ENCODE measurements at regions not wholly inside any gene's neighbourhood (a gene's known extent, or its start where the extent isn't known, plus 50 kb on each side); places are given as distances from the start of the nearest gene placed in this dataset.

DNA sequence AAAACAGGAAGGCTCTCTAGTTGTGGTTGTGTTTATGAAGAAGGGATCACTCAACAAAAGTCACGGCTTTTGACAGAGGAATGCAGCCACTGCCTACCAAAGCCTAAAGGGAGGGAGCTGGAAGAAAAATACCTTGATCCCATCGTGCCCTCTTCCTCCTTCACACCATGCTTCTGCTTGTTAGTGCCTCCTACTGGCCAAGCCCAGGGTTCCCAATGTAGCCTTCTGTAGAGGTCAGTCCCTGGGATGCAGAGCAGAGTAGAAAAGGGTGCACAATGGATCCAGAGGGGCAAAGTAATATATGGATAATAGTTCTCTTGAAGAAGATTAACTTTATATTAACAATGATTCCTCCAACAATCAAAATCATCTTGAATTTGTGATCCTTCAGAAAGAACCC is 293.5 kb upstream of the FERMT1 start:
- H3K9ac ChIP-seq (replicated peaks in 1 of 4; ENCODE audit: extremely low read depth in 1 of 4, low read depth in 3 of 4, low read length in 3 of 4): no peak overlapping the region
- ChIA-PET POLR2A (ENCODE audit: partially characterized antibody) (no interaction called here), CTCF (ENCODE audit: partially characterized antibody) (interaction anchor here (0.6 to 2.0 kb wide), 6 partner anchors 17 to 942 kb away, joined by 3 to 4 read pairs (median 3); no protein-coding TSS in a partner anchor)
- no peaks in the 10 kb centered on the region for H3K4me1 ChIP-seq (replicated peaks in 1 of 4; ENCODE audit: control insufficient read depth in 3 of 4, insufficient read depth in 4 of 4, low read length in 3 of 4)
- H3K79me2 ChIP-seq (ENCODE audit: control insufficient read depth in 1 of 2, insufficient read depth in 2 of 2, low read length in 2 of 2): no peaks in the 10 kb centered on the region
- H3K56ac ChIP-seq (replicated peaks; ENCODE audit: insufficient read length, low read depth, low read length): no peak overlapping the region
- no peak overlapping the region for H3K23ac ChIP-seq (ENCODE audit: insufficient read length)
- H2BK5ac ChIP-seq (ENCODE audit: low read depth, low read length): no peak overlapping the region
- no peak overlapping the region for H3K4me2 ChIP-seq (ENCODE audit: insufficient read depth in 1 of 2, low read depth in 2 of 2, low read length in 2 of 2)
- H2BK120ac ChIP-seq (replicated peaks; ENCODE audit: low read depth, low read length): no peak overlapping the region
- H2AFZ ChIP-seq (ENCODE audit: low read length): no peak overlapping the region
- TF ChIP-seq RBBP5 (IDR thresholded peaks at IDR 0.05; ENCODE audit: borderline replicate concordance, low read depth, low read length) (no peak), TEAD4 (IDR thresholded peaks at IDR 0.05; ENCODE audit: low read depth, low read length) (no peak), GABPA (IDR thresholded peaks at IDR 0.05; ENCODE audit: borderline replicate concordance, insufficient read depth, low read length) (no peak), SIN3A (conservative IDR thresholded peaks at IDR 0.05 in 1 of 2, IDR thresholded peaks at IDR 0.05 in 1 of 2; ENCODE audit: low read depth in 1 of 2, low read length in 2 of 2) (no peak), KDM5A (IDR thresholded peaks at IDR 0.05; ENCODE audit: low read length) (no peak), SP1 (IDR thresholded peaks at IDR 0.05; ENCODE audit: low read depth, low read length) (no peak), RAD21 (IDR thresholded peaks at IDR 0.05 in 1 of 2, conservative IDR thresholded peaks at IDR 0.05 in 1 of 2; ENCODE audit: low read depth in 2 of 2, low read length in 2 of 2) (peak; percentile 32 to 54; a peak in 3 of 4 replicates)
- TF ChIP-seq, protein P1, sequence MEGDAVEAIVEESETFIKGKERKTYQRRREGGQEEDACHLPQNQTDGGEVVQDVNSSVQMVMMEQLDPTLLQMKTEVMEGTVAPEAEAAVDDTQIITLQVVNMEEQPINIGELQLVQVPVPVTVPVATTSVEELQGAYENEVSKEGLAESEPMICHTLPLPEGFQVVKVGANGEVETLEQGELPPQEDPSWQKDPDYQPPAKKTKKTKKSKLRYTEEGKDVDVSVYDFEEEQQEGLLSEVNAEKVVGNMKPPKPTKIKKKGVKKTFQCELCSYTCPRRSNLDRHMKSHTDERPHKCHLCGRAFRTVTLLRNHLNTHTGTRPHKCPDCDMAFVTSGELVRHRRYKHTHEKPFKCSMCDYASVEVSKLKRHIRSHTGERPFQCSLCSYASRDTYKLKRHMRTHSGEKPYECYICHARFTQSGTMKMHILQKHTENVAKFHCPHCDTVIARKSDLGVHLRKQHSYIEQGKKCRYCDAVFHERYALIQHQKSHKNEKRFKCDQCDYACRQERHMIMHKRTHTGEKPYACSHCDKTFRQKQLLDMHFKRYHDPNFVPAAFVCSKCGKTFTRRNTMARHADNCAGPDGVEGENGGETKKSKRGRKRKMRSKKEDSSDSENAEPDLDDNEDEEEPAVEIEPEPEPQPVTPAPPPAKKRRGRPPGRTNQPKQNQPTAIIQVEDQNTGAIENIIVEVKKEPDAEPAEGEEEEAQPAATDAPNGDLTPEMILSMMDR (IDR thresholded peaks at IDR 0.05; ENCODE audit: control extremely low read depth in 1 of 3, insufficient read depth in 1 of 3, low read depth in 1 of 3, low read length in 3 of 3): peak; percentile 32 to 59 (median 36)
- no peak overlapping the region for H3K27ac ChIP-seq (ENCODE audit: low read depth, low read length)
- H2BK15ac ChIP-seq (ENCODE audit: low read length): no peak overlapping the region
- H3K23me2 ChIP-seq (ENCODE audit: low read depth, low read length): no peaks in the 10 kb centered on the region
- no peak overlapping the region for H3K4ac ChIP-seq (replicated peaks; ENCODE audit: insufficient read length, low read depth, low read length)
- no peak overlapping the region for H3K4me3 ChIP-seq (ENCODE audit: extremely low read depth in 1 of 4, insufficient read depth in 2 of 4, low read depth in 3 of 4, low read length in 4 of 4)
- no peak overlapping the region for H4K91ac ChIP-seq (replicated peaks; ENCODE audit: insufficient read length, low read length)
- no peaks in the 10 kb centered on the region for H3K9me3 ChIP-seq (ENCODE audit: insufficient read depth in 2 of 2, low read depth in 1 of 2, low read length in 1 of 2)
- WGBS, 2 experiments (ENCODE audit: extremely low coverage in 1 of 2, insufficient coverage in 1 of 2, insufficient read length in 1 of 2, insufficient replicate concordance in 2 of 2, low coverage in 1 of 2, low lambda C conversion rate in 2 of 2, missing lambda C conversion rate in 1 of 2): 92% methylated on average over 2 of the region's 2 CpGs; no CpG with 5 or more reads in 1 of the 2 experiments
- H3K14ac ChIP-seq (ENCODE audit: insufficient read length): no peak overlapping the region
- FAIRE-seq (no peak), DNase-seq (ENCODE audit: low read depth in 1 of 2, low spot score in 2 of 2) (no peak)
- H3K36me3 ChIP-seq (ENCODE audit: control insufficient read depth in 2 of 4, insufficient read depth in 4 of 4, low read length in 3 of 4): no peaks in the 10 kb centered on the region
- no peak overlapping the region for H3K18ac ChIP-seq (ENCODE audit: extremely low read depth, low read length)
- no peak overlapping the region for H4K8ac ChIP-seq (ENCODE audit: extremely low read depth, insufficient read depth, low read length)
- H4K5ac ChIP-seq (ENCODE audit: insufficient read length, low read depth, low read length): no peak overlapping the region
- H2BK20ac ChIP-seq (ENCODE audit: low read length): no peak overlapping the region
- H2AK5ac ChIP-seq (ENCODE audit: low read depth, low read length): no peak overlapping the region
- no peaks in the 10 kb centered on the region for H3K27me3 ChIP-seq (replicated peaks in 1 of 4; ENCODE audit: control insufficient read depth in 3 of 4, extremely low read depth in 1 of 4, insufficient read depth in 3 of 4, low read length in 3 of 4)
- H4K20me1 ChIP-seq (replicated peaks in 1 of 2; ENCODE audit: control insufficient read depth in 1 of 2, insufficient read depth in 2 of 2, low read length in 2 of 2): no peaks in the 10 kb centered on the region
- no peak overlapping the region for H2BK12ac ChIP-seq (ENCODE audit: low read depth, low read length)
- H3K79me1 ChIP-seq (ENCODE audit: low read depth, low read length): no peaks in the 10 kb centered on the region
